Fibroblast of mammary gland (primary cell): ENCODE measurements at regions not wholly inside any gene's neighbourhood (a gene's known extent, or its start where the extent isn't known, plus 50 kb on each side); places are given as distances from the start of the nearest gene placed in this dataset.
A peak's percentile ranks its signal among the peaks of the same experiment; 100 is the strongest.

Experiments used
- DNase-seq: peaks from one replicate; pipeline ENCODE4 v3.0.0-alpha.2; 2010; ENCODE audit warnings: low read depth
- H3K4me3 ChIP-seq: 2 replicates; pipeline ENCODE4 v1.5.1; 2011; ENCODE audit warnings: low read depth, mild to moderate bottlenecking, low read length, moderate library complexity; ENCODE audit not compliant: control insufficient read depth
- CTCF ChIP-seq: conservative IDR thresholded peaks from 2 replicates; pipeline ENCODE4 v1.5.1; 2011; ENCODE audit warnings: low read depth, low read length, inconsistent platforms; ENCODE audit not compliant: control insufficient read depth, insufficient read depth

GRCh38 chr1:184302346-184302745, 84.5 kb upstream of the C1orf21 start:
- TF ChIP-seq CTCF, result no peak
- H3K4me3 ChIP-seq, result no peak overlapping the region
- DNase-seq, result no peak

GRCh38 chr1:184310157-184310819, 76.5 kb upstream of the C1orf21 start:
- H3K4me3 ChIP-seq, result no peak overlapping the region
- TF ChIP-seq CTCF, result no peak
- no peak for DNase-seq

DNA sequence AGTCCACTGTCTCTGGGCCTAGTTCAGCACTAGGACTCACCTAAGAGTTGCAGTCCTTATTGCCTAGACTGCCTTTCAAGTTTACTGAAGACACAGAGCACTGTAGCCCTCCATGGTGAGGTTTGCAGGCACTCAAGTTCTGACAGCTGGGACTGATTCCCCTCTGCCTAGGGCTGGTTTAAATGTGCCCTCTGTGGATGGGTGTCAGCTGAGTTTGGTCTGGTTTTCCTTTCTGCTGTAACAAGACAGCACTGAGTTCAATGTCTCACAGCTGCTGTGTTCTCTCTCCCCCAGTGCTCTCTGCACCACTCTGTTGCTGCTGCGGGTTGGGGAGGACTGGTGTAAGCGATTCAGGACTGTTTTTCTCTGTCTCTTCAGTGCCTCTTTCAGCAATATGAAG, 75.2 kb upstream of the C1orf21 start:
- no peak for DNase-seq
- TF ChIP-seq CTCF, result no peak
- no peak overlapping the region for H3K4me3 ChIP-seq

DNA sequence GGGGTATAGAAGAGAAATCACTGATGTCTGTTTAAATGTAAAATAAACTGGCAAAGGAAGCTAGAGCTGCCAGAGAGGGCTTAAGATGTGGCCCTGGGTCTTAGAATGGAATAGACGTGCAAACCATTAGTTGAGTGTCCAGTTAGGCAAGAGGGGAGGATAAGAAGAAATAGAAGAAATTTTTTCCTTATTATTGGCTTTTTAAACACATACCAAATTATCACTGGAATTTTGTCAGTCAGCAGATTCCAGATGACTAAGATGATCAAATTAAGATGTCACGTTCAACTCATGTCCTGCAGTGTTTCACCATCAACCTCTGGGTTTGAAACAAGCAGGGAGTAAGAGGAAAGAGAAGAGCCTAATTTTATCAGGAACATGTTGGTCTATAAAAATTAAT, 71.6 kb upstream of the C1orf21 start:
- peak; percentile 62 for DNase-seq
- no peak for TF ChIP-seq CTCF
- no peak overlapping the region for H3K4me3 ChIP-seq

DNA sequence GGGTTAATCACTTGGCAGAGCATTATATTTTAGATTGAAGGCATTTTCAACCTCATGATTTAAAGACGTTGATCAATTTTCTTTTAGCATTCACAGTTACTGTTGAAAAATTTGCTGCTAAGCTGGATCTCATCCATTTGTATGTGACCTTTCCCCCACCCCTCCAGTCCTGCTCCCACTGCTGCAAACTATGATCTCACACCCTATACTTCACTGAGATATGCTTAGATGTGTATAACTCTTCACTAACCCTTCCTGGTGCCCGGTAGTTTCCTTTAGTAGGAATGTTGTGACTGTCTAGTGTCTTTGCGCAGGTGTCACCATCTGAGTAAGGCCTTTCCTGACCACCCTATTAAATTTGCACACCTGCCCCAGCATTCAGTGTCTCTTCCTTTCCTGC, 67.0 kb upstream of the C1orf21 start:
- no peak for DNase-seq
- no peak overlapping the region for H3K4me3 ChIP-seq
- no peak for TF ChIP-seq CTCF

DNA sequence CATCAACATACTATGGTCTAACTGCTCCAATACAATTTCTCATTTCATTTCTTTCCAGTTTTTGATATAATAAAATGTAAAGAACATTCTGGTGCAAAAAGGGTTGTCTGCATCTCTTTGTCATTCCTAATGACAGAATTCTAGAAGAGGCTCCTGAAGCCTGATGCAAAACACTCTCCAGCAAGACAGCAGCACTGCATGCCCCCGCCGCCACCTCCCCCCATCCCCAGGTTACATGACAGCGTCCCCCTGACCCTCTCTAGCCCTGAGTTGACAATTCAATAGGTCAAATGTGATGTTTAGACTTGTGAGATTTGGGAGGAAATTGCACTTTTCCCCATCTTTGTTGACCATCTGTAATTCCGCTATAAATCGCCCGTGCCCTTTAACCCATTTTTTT, 64.6 kb upstream of the C1orf21 start:
- H3K4me3 ChIP-seq, result no peak overlapping the region
- no peak for DNase-seq
- no peak for TF ChIP-seq CTCF

GRCh38 chr1:184324972-184325371, 61.9 kb upstream of the C1orf21 start:
- no peak overlapping the region for H3K4me3 ChIP-seq
- TF ChIP-seq CTCF, result no peak
- DNase-seq, result no peak
